ENCODE measurements at regions not wholly inside any gene's neighbourhood (a gene's known extent, or its start where the extent isn't known, plus 50 kb on each side); places are given as distances from the start of the nearest gene placed in this dataset.
A peak's percentile ranks its signal among the peaks of the same experiment; 100 is the strongest.

GRCh38 chr20:51890003-51890402, 87.7 kb upstream of the SALL4 start:
- Histone ChIP-seq H3K27ac (ENCODE audit: low read length) (no peak overlapping the region), H3K27me3 (ENCODE audit: control insufficient read depth, insufficient read depth, low read length) (no peaks in the 10 kb centered on the region), H3K9me3 (ENCODE audit: control insufficient read depth, low read depth, low read length) (no peaks in the 10 kb centered on the region), H3K9ac (ENCODE audit: low read length) (no peak overlapping the region), H3K36me3 (ENCODE audit: control insufficient read depth, low read depth, low read length) (no peaks in the 10 kb centered on the region), H3K4me1 (ENCODE audit: control insufficient read depth, low read depth, low read length) (peaks cover 36% of the 10 kb centered on the region), H3K4me3 (ENCODE audit: low read length) (no peak overlapping the region)

- H3K36me3 ChIP-seq (ENCODE audit: control insufficient read depth, low read depth, low read length): no peaks in the 10 kb centered on the region
- peak overlapping the region; percentile 2 for H3K4me3 ChIP-seq (ENCODE audit: low read length)
- H3K9ac ChIP-seq (ENCODE audit: low read length): no peak overlapping the region
- no peaks in the 10 kb centered on the region for H3K27me3 ChIP-seq (ENCODE audit: control insufficient read depth, insufficient read depth, low read length)
- peaks cover 36% of the 10 kb centered on the region for H3K4me1 ChIP-seq (ENCODE audit: control insufficient read depth, low read depth, low read length)
- H3K9me3 ChIP-seq (ENCODE audit: control insufficient read depth, low read depth, low read length): no peaks in the 10 kb centered on the region
- no peak overlapping the region for H3K27ac ChIP-seq (ENCODE audit: low read length)
Measured at GRCh38 chr20:51889466-51889865, 87.1 kb upstream of the SALL4 start.

- Histone ChIP-seq H3K27ac (ENCODE audit: low read length) (no peak overlapping the region), H3K4me3 (ENCODE audit: low read length) (peak overlapping the region; percentile 2)
Measured at GRCh38 chr20:51888291-51888690, 86.0 kb upstream of the SALL4 start.

GRCh38 chr20:51886891-51887608, 84.7 kb upstream of the SALL4 start:
- Histone ChIP-seq H3K36me3 (ENCODE audit: control insufficient read depth, low read depth, low read length) (no peaks in the 10 kb centered on the region), H3K27me3 (ENCODE audit: control insufficient read depth, insufficient read depth, low read length) (no peaks in the 10 kb centered on the region), H3K9me3 (ENCODE audit: control insufficient read depth, low read depth, low read length) (no peaks in the 10 kb centered on the region), H3K27ac (ENCODE audit: low read length) (no peak overlapping the region), H3K9ac (ENCODE audit: low read length) (no peak overlapping the region), H3K4me1 (ENCODE audit: control insufficient read depth, low read depth, low read length) (peaks cover 36% of the 10 kb centered on the region), H3K4me3 (ENCODE audit: low read length) (no peak overlapping the region)

More at GRCh38 chr20:51888291-51888690, 86.0 kb upstream of the SALL4 start:
- Histone ChIP-seq H3K4me1 (ENCODE audit: control insufficient read depth, low read depth, low read length) (peaks cover 36% of the 10 kb centered on the region), H3K36me3 (ENCODE audit: control insufficient read depth, low read depth, low read length) (no peaks in the 10 kb centered on the region), H3K27me3 (ENCODE audit: control insufficient read depth, insufficient read depth, low read length) (no peaks in the 10 kb centered on the region), H3K9me3 (ENCODE audit: control insufficient read depth, low read depth, low read length) (no peaks in the 10 kb centered on the region), H3K9ac (ENCODE audit: low read length) (no peak overlapping the region)

- H3K4me3 ChIP-seq (ENCODE audit: low read length): no peak overlapping the region
- no peaks in the 10 kb centered on the region for H3K36me3 ChIP-seq (ENCODE audit: control insufficient read depth, low read depth, low read length)
- H3K27me3 ChIP-seq (ENCODE audit: control insufficient read depth, insufficient read depth, low read length): no peaks in the 10 kb centered on the region
- no peak overlapping the region for H3K27ac ChIP-seq (ENCODE audit: low read length)
- H3K9ac ChIP-seq (ENCODE audit: low read length): no peak overlapping the region
- H3K4me1 ChIP-seq (ENCODE audit: control insufficient read depth, low read depth, low read length): peaks cover 36% of the 10 kb centered on the region
- H3K9me3 ChIP-seq (ENCODE audit: control insufficient read depth, low read depth, low read length): no peaks in the 10 kb centered on the region
Measured at GRCh38 chr20:51886341-51886740, 84.0 kb upstream of the SALL4 start.

- Histone ChIP-seq H3K36me3 (ENCODE audit: control insufficient read depth, low read depth, low read length) (no peaks in the 10 kb centered on the region), H3K9ac (ENCODE audit: low read length) (no peak overlapping the region), H3K9me3 (ENCODE audit: control insufficient read depth, low read depth, low read length) (no peaks in the 10 kb centered on the region), H3K27ac (ENCODE audit: low read length) (no peak overlapping the region), H3K27me3 (ENCODE audit: control insufficient read depth, insufficient read depth, low read length) (no peaks in the 10 kb centered on the region), H3K4me1 (ENCODE audit: control insufficient read depth, low read depth, low read length) (peaks cover 31% of the 10 kb centered on the region), H3K4me3 (ENCODE audit: low read length) (no peak overlapping the region)
Measured at GRCh38 chr20:51884561-51884960, 82.2 kb upstream of the SALL4 start.

GRCh38 chr20:51880188-51880587, 77.9 kb upstream of the SALL4 start:
- Histone ChIP-seq H3K4me3 (ENCODE audit: low read length) (no peak overlapping the region), H3K36me3 (ENCODE audit: control insufficient read depth, low read depth, low read length) (no peaks in the 10 kb centered on the region), H3K27me3 (ENCODE audit: control insufficient read depth, insufficient read depth, low read length) (no peaks in the 10 kb centered on the region), H3K9ac (ENCODE audit: low read length) (no peak overlapping the region), H3K27ac (ENCODE audit: low read length) (no peak overlapping the region), H3K4me1 (ENCODE audit: control insufficient read depth, low read depth, low read length) (no peaks in the 10 kb centered on the region), H3K9me3 (ENCODE audit: control insufficient read depth, low read depth, low read length) (no peaks in the 10 kb centered on the region)

- no peaks in the 10 kb centered on the region for H3K36me3 ChIP-seq (ENCODE audit: control insufficient read depth, low read depth, low read length)
- H3K9ac ChIP-seq (ENCODE audit: low read length): no peak overlapping the region
- no peak overlapping the region for H3K27ac ChIP-seq (ENCODE audit: low read length)
- H3K27me3 ChIP-seq (ENCODE audit: control insufficient read depth, insufficient read depth, low read length): no peaks in the 10 kb centered on the region
- H3K9me3 ChIP-seq (ENCODE audit: control insufficient read depth, low read depth, low read length): no peaks in the 10 kb centered on the region
- H3K4me1 ChIP-seq (ENCODE audit: control insufficient read depth, low read depth, low read length): no peaks in the 10 kb centered on the region
- H3K4me3 ChIP-seq (ENCODE audit: low read length): no peak overlapping the region
Measured at GRCh38 chr20:51876313-51876940, 74.1 kb upstream of the SALL4 start.

GRCh38 chr20:51873652-51874051, 71.3 kb upstream of the SALL4 start:
- no peak overlapping the region for H3K9ac ChIP-seq (ENCODE audit: low read length)
- no peaks in the 10 kb centered on the region for H3K9me3 ChIP-seq (ENCODE audit: control insufficient read depth, low read depth, low read length)
- H3K27ac ChIP-seq (ENCODE audit: low read length): no peak overlapping the region
- no peaks in the 10 kb centered on the region for H3K27me3 ChIP-seq (ENCODE audit: control insufficient read depth, insufficient read depth, low read length)
- no peak overlapping the region for H3K4me3 ChIP-seq (ENCODE audit: low read length)
- no peaks in the 10 kb centered on the region for H3K4me1 ChIP-seq (ENCODE audit: control insufficient read depth, low read depth, low read length)
- no peaks in the 10 kb centered on the region for H3K36me3 ChIP-seq (ENCODE audit: control insufficient read depth, low read depth, low read length)

- Histone ChIP-seq H3K27ac (ENCODE audit: low read length) (no peak overlapping the region), H3K27me3 (ENCODE audit: control insufficient read depth, insufficient read depth, low read length) (no peaks in the 10 kb centered on the region), H3K4me3 (ENCODE audit: low read length) (no peak overlapping the region), H3K9ac (ENCODE audit: low read length) (no peak overlapping the region), H3K36me3 (ENCODE audit: control insufficient read depth, low read depth, low read length) (no peaks in the 10 kb centered on the region), H3K4me1 (ENCODE audit: control insufficient read depth, low read depth, low read length) (no peaks in the 10 kb centered on the region), H3K9me3 (ENCODE audit: control insufficient read depth, low read depth, low read length) (no peaks in the 10 kb centered on the region)
Measured at GRCh38 chr20:51871943-51872342, 69.6 kb upstream of the SALL4 start.

GRCh38 chr20:51869002-51869401, 66.7 kb upstream of the SALL4 start:
- no peak overlapping the region for H3K27ac ChIP-seq (ENCODE audit: low read length)
- H3K36me3 ChIP-seq (ENCODE audit: control insufficient read depth, low read depth, low read length): no peaks in the 10 kb centered on the region
- H3K9me3 ChIP-seq (ENCODE audit: control insufficient read depth, low read depth, low read length): no peaks in the 10 kb centered on the region
- H3K9ac ChIP-seq (ENCODE audit: low read length): no peak overlapping the region
- H3K4me1 ChIP-seq (ENCODE audit: control insufficient read depth, low read depth, low read length): no peaks in the 10 kb centered on the region
- H3K27me3 ChIP-seq (ENCODE audit: control insufficient read depth, insufficient read depth, low read length): no peaks in the 10 kb centered on the region
- no peak overlapping the region for H3K4me3 ChIP-seq (ENCODE audit: low read length)

- H3K36me3 ChIP-seq (ENCODE audit: control insufficient read depth, low read depth, low read length): no peaks in the 10 kb centered on the region
- no peak overlapping the region for H3K4me3 ChIP-seq (ENCODE audit: low read length)
- H3K4me1 ChIP-seq (ENCODE audit: control insufficient read depth, low read depth, low read length): peaks cover 5% of the 10 kb centered on the region
- H3K9me3 ChIP-seq (ENCODE audit: control insufficient read depth, low read depth, low read length): no peaks in the 10 kb centered on the region
- no peak overlapping the region for H3K9ac ChIP-seq (ENCODE audit: low read length)
- no peak overlapping the region for H3K27ac ChIP-seq (ENCODE audit: low read length)
- no peaks in the 10 kb centered on the region for H3K27me3 ChIP-seq (ENCODE audit: control insufficient read depth, insufficient read depth, low read length)
Measured at GRCh38 chr20:51867251-51867650, 64.9 kb upstream of the SALL4 start.
